ENCODE measurements at regions not wholly inside any gene's neighbourhood (a gene's known extent, or its start where the extent isn't known, plus 50 kb on each side); places are given as distances from the start of the nearest gene placed in this dataset.

DNA sequence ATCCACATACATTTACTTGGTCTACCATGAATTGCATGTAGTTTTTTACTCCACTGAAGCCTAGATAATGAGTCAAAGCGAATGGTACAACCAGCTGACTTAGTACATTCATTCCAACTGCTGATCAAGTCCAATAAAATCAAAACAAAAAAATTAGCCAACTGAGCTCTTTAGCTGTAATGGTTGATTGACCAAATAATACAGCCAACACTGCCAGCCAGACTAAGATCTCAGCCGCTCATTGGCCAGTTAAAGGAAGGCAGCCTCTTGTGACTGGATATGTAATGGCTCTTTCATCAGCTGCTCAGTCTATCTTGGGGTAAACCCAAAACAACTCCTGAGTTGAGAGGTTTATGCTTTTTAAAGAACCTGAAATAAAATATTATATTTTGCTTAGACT lies 204.3 kb upstream of the RSPO3 start:
- Mint-ChIP-seq H3K27ac (no peak overlapping the region), H3K4me1 (no peaks in the 10 kb centered on the region), H3K36me3 (no peaks in the 10 kb centered on the region), H3K9me3 (peaks cover 0 to 3% (median 0%) of the 10 kb centered on the region in 7 donors), H3K4me3 (no peak overlapping the region), H3K27me3 (no peaks in the 10 kb centered on the region)
- DNase-seq (no peak), ATAC-seq (ENCODE audit: low read depth in 2 of 2) (no peak)

DNA sequence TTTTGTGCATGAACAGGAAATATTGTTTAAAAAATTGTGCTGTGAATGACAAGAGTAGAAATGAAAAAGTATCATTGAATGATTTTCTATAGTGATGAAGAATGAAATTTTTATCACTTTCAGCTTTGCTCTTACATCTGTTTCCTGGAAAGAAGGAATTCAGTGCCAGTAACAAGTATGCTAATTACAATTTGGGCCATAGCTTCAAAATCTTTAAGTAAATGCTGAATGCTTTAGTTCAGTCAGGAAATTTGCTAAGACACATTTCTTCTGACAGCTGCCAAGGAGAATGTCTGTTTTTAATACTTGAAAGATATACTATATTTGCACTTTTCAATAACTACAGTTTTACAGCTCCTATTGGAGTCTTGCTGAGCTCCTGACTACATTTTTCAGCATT lies 203.7 kb upstream of the RSPO3 start:
- no peaks in the 10 kb centered on the region for H3K27me3 Mint-ChIP-seq
- no peaks in the 10 kb centered on the region for H3K4me1 Mint-ChIP-seq
- H3K36me3 Mint-ChIP-seq = no peaks in the 10 kb centered on the region
- no peak overlapping the region for H3K27ac Mint-ChIP-seq
- H3K4me3 Mint-ChIP-seq = no peak overlapping the region
- DNase-seq = no peak
- ATAC-seq (ENCODE audit: low read depth in 2 of 2) = no peak
- peaks cover 0 to 3% (median 0%) of the 10 kb centered on the region in 7 donors for H3K9me3 Mint-ChIP-seq

DNA sequence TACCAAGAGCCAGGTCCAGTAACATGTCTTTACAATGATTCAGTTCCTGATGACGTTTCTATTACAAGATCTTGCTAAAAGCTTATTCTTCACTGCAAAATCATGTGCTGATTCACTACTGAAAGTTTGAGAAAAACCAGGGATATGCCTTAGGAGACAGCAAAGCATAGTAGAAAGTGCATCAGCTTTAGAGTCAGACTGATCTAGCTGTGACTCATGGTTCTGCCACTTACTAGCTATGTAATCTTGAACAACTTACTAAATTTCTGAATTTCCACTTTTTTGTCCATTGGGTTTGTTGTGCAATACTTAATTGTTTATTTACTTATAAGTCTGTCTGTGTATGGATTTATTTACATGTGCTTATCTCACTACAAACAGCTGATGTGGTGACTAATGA lies 198.5 kb upstream of the RSPO3 start:
- ATAC-seq (ENCODE audit: low read depth in 2 of 2) = no peak
- H3K4me1 Mint-ChIP-seq = no peaks in the 10 kb centered on the region

DNA sequence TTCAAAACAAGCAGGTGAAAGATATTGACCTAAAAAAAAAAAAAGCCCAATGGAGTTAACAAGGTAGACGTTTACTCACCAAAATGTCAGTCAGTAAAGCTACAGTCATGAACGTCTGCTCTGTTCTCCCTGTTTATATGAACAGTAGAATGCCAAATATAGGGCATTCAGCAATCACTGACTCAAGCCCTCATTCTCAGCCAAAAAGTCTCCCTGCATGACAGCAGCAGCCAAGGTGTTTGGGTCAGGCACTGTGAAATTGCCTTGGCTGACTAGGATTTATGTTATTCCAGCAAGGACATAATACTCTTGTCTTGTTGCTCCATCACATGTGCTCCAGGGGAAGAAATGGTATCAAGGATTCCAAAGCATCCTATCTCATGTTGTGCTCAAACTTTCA lies 194.7 kb upstream of the RSPO3 start:
- Mint-ChIP-seq H3K27ac (no peak overlapping the region), H3K4me3 (no peak overlapping the region), H3K27me3 (peaks cover 0 to 8% (median 0%) of the 10 kb centered on the region in 3 donors), H3K9me3 (peaks cover 0 to 1% (median 0%) of the 10 kb centered on the region in 7 donors), H3K4me1 (no peaks in the 10 kb centered on the region), H3K36me3 (no peaks in the 10 kb centered on the region)
- DNase-seq (no peak), ATAC-seq (ENCODE audit: low read depth in 2 of 2) (no peak)

More for the DNA sequence above, 198.5 kb upstream of the RSPO3 start:
- Mint-ChIP-seq H3K4me3 (no peak overlapping the region), H3K27ac (no peak overlapping the region), H3K36me3 (no peaks in the 10 kb centered on the region), H3K27me3 (peaks cover 0 to 8% (median 0%) of the 10 kb centered on the region in 3 donors), H3K9me3 (peaks cover 0 to 1% (median 0%) of the 10 kb centered on the region in 7 donors)
- no peak for DNase-seq

DNA sequence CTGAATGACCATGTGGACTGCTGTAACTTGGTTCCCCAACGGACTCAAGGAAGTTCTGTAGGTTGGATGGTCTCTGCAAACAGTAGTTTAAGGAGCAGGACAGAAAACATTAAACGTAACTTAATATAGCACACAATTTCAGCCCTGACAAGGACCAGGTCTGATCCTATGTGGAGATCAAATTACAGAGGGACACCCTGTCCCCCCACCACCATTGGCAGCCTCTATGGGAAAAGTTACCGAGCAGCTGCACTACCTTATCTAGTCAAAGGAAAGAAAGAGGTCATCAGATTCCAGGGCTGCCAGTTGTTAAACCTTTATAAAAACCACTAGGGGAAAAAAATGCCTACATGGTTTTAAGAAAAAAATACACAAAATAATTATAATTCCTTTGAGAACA lies 191.5 kb upstream of the RSPO3 start:
- no peaks in the 10 kb centered on the region for H3K4me1 Mint-ChIP-seq
- peaks cover 0 to 1% (median 0%) of the 10 kb centered on the region in 7 donors for H3K9me3 Mint-ChIP-seq
- no peak overlapping the region for H3K27ac Mint-ChIP-seq
- H3K27me3 Mint-ChIP-seq = peaks cover 0 to 8% (median 0%) of the 10 kb centered on the region in 3 donors
- no peak overlapping the region for H3K4me3 Mint-ChIP-seq
- DNase-seq (no peak), ATAC-seq (ENCODE audit: low read depth in 2 of 2) (no peak)
- H3K36me3 Mint-ChIP-seq = no peaks in the 10 kb centered on the region

DNA sequence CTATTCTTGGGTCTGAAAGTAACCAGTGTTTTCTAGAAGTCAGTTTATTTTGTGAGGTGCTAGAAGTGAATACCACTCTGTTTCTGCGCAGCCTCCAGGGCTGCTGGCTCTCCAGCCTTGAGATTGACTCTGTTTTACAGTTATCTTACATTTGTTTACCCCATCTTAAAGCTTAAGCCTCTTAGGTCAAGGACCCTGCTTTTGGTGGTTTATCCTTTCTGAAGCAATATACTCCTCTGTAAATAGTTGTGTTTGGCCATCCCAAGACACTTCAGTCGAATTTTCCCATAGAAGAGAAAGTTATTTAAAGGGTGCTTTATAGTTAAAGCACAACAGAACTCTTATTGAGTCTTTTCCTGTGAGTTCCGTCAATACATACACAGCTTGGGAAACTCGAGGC lies 190.6 kb upstream of the RSPO3 start:
- peaks cover 0 to under 1% (median 0%) of the 10 kb centered on the region in 7 donors for H3K9me3 Mint-ChIP-seq
- no peak overlapping the region for H3K27ac Mint-ChIP-seq
- H3K4me1 Mint-ChIP-seq = no peaks in the 10 kb centered on the region
- H3K36me3 Mint-ChIP-seq = no peaks in the 10 kb centered on the region
- peaks cover 0 to 1% (median 0%) of the 10 kb centered on the region in 3 donors for H3K27me3 Mint-ChIP-seq
- DNase-seq (no peak), ATAC-seq (ENCODE audit: low read depth in 2 of 2) (no peak)
- H3K4me3 Mint-ChIP-seq = no peak overlapping the region

DNA sequence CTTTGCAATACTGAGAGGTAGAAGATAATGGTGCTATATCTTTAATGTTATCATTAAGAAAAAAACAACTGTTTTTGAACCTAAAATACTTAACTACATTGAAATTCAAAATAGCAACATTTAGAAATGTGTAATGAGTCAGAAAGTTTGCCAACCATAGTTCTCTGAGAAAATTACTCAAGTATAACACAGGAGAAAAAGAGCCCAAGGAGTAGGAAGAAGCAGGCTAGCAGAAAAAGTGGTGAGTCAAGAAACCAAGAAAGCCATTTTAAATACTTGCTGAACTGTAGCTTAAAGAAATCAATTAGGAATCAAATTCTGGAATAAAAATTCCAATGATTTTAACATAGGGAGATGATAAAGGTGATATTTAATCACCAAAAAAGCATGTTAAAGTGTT lies 181.0 kb upstream of the RSPO3 start:
- no peaks in the 10 kb centered on the region for H3K36me3 Mint-ChIP-seq
- no peak overlapping the region for H3K27ac Mint-ChIP-seq
- ATAC-seq (ENCODE audit: low read depth in 2 of 2) (no peak), DNase-seq (no peak)
- H3K4me1 Mint-ChIP-seq = no peaks in the 10 kb centered on the region
- H3K9me3 Mint-ChIP-seq = peaks cover 0 to 4% (median 0%) of the 10 kb centered on the region in 7 donors
- H3K4me3 Mint-ChIP-seq = no peak overlapping the region
- H3K27me3 Mint-ChIP-seq = no peaks in the 10 kb centered on the region

DNA sequence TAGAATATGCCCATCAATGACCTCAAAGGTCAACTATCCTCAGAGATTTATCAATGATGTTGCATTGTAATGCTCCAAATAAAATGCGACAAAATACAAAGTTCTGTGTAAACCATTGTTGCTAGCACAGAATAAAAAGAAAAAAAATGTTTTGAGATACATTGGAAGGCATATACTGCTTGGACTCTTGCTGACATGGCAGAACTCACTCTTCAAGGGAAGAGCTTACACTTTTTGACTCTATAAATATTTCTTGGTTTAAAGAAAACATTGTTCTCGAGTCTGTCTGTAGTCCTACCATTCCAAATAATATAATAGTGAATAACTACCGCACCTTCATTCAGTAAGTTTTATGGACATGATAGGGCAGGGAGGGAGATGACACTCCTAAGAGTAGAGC lies 178.7 kb upstream of the RSPO3 start:
- no peak for DNase-seq

DNA sequence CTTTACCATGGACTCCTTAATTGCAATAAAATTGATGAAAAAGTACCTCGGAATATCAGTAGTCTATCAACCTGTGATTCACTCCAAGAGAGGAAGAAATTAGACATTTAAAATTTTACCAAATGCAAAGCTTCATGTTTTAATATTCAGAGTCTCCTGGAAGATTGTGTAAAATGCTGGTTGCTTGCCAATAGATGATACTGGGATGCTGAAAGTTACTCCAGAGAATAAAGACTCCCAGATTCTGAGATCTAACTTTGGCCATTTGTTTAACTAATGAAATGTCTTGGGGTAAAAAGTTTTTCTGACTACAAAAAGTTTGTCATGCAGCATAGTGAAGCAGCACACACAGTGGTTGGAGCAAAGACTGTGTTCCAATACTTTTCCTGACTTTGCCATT lies 176.7 kb upstream of the RSPO3 start:
- Mint-ChIP-seq H3K4me1 (no peaks in the 10 kb centered on the region), H3K4me3 (no peak overlapping the region), H3K27ac (no peak overlapping the region), H3K27me3 (no peaks in the 10 kb centered on the region), H3K36me3 (no peaks in the 10 kb centered on the region), H3K9me3 (peaks cover 0 to 4% (median 0%) of the 10 kb centered on the region in 7 donors)
- DNase-seq (no peak), ATAC-seq (ENCODE audit: low read depth in 2 of 2) (no peak)

More for the DNA sequence above, 178.7 kb upstream of the RSPO3 start:
- Mint-ChIP-seq H3K27ac (no peak overlapping the region), H3K27me3 (no peaks in the 10 kb centered on the region), H3K4me1 (no peaks in the 10 kb centered on the region), H3K36me3 (no peaks in the 10 kb centered on the region), H3K4me3 (no peak overlapping the region), H3K9me3 (peaks cover 0 to 4% (median 0%) of the 10 kb centered on the region in 7 donors)
- no peak for ATAC-seq (ENCODE audit: low read depth in 2 of 2)

DNA sequence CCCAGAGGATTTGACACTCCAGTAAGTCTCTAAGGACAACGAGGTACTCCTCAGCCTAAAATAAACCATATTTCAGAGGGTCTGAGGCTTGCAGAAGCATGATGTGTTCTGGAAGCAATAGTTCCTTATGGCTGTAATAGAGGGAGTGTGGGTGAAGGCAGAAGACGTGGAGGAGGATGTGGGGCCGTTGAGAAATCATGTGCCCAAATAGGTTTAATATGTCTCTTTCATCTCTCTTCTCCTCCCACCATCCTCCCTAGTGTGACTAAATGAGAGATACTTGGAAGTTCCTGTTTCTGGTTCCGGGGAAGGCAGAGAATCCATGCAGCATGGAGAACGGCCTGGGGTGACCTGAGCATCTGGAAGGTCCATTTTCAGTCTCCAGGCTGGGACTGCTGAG lies 174.0 kb upstream of the RSPO3 start:
- ATAC-seq (ENCODE audit: low read depth in 2 of 2) = no peak
- Mint-ChIP-seq H3K4me3 (no peak overlapping the region), H3K27ac (no peak overlapping the region), H3K4me1 (no peaks in the 10 kb centered on the region), H3K9me3 (peaks cover 0 to 4% (median 0%) of the 10 kb centered on the region in 7 donors), H3K36me3 (no peaks in the 10 kb centered on the region), H3K27me3 (no peaks in the 10 kb centered on the region)
- no peak for DNase-seq

DNA sequence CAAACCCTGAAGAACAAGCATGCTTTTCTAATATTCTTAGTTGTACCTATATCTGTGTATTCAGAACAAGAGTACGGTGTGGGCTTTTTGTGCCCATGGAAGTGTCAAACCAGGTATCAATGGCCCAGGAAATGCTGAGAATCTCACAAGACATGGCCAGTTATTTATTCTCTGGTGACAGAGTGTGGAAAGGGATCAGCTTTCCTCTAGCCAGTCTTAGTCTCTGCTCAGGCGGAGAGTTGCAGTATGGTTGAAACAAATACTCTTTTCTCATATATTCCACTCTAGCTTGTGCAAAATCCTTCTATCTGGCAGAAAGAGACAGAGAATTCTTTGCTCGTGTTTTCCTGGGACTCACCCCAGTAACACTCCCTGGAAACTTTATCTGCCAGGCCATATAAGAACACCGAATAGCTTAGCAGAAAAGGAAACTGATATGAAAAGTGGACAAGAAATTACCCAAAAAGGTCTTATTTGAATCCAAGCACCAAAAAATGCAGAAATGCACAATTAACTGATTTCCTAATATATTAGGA lies 173.3 kb upstream of the RSPO3 start:
- Mint-ChIP-seq H3K4me1 (no peaks in the 10 kb centered on the region), H3K4me3 (no peak overlapping the region), H3K36me3 (no peaks in the 10 kb centered on the region), H3K27ac (no peak overlapping the region), H3K9me3 (peaks cover 0 to 4% (median 0%) of the 10 kb centered on the region in 7 donors), H3K27me3 (no peaks in the 10 kb centered on the region)
- no peak for DNase-seq
- ATAC-seq (ENCODE audit: low read depth in 2 of 2) = no peak

DNA sequence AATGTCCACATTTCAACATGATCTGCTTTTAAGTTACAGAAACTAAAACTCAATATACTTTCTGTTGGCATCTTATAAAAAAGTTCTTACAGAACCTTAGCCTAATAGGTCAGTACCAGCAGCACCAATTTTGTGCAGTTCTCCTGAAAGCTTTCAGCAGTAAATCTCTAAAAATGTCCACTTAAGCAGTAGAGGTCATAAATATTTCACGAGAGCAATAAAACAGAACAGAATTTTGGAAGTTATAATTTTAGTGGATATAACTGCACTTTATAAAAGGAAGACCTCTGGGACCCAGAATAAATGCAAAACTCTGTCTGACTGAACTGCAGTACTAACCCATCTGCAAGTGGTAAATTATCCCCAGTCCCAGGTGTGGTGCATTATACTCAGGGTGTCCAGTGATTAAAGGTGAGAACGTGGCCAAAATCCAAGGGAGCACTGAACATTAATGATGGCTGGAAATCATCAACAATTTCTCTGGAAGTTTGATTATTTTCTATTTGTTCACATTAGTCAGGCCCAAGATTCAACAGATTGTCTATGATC lies 172.6 kb upstream of the RSPO3 start:
- ATAC-seq (ENCODE audit: low read depth in 2 of 2) = no peak
- no peak for DNase-seq
- Mint-ChIP-seq H3K9me3 (peaks cover 0 to 4% (median 0%) of the 10 kb centered on the region in 7 donors), H3K4me1 (no peaks in the 10 kb centered on the region), H3K36me3 (no peaks in the 10 kb centered on the region), H3K27me3 (no peaks in the 10 kb centered on the region), H3K27ac (no peak overlapping the region), H3K4me3 (no peak overlapping the region)

DNA sequence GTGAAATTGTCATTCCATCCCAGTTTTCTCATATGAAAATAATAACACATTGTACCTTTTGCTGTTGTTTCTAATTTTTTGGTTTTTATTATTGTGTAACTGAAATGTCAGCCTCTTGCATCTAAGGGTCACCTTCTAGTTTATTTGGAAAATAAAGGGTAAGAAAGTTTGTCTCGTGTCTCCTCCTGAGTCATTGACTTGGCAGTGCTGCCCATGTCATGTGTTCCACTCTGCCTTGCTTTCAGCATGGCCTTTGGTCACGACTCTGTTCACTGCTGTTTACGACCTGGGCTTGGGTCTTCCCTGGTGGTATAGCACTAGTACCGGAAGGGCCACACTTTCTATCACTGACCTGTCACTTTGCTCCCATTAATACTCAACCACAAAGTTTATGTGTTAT lies 171.4 kb upstream of the RSPO3 start:
- no peak for ATAC-seq (ENCODE audit: low read depth in 2 of 2)
- Mint-ChIP-seq H3K27me3 (no peaks in the 10 kb centered on the region), H3K4me1 (no peaks in the 10 kb centered on the region), H3K27ac (no peak overlapping the region), H3K36me3 (no peaks in the 10 kb centered on the region), H3K9me3 (peaks cover 0 to 2% (median 0%) of the 10 kb centered on the region in 7 donors), H3K4me3 (no peak overlapping the region)
- no peak for DNase-seq

DNA sequence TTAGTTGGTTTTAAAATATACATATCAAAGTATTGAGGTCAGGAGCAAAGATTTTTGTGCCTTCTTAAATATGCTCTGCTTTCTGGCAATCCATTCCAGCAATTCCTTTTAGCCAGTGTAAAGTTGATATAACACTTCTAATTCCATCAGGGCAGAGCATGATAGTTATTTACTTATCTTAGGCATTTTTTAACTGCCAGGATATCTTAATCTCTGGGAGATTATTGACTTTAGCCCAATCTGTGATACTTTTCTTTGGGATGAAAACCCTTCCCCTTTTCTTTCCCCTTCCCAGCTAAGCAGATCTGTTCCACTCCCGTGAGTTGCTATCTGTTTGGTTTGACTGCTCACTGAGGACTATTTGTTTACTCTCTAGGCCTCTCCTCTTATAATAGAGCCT lies 168.7 kb upstream of the RSPO3 start:
- H3K27me3 Mint-ChIP-seq = peaks cover 0 to 4% (median 0%) of the 10 kb centered on the region in 3 donors
- no peaks in the 10 kb centered on the region for H3K9me3 Mint-ChIP-seq
- H3K36me3 Mint-ChIP-seq = no peaks in the 10 kb centered on the region

DNA sequence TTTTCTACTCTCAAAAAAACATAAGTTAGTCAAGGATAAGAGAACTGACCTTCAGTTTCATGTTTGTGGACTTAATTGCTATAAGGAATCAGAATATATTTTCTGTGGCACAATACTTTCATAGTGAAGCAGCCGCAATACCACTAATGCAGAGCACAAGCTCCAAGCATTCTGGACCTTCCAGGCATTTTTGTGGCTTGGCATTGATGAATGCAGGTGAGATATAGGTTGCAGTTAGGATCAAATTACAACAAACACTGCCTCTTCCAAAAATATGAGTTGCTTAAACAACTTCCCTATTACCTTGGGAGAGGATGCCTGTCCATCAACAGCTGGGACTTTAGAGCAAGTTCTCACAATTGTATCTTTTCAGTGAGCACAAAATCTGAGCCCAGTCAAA lies 162.8 kb upstream of the RSPO3 start:
- ATAC-seq (ENCODE audit: low read depth in 2 of 2) = no peak
- no peak for DNase-seq
- Mint-ChIP-seq H3K27me3 (peaks cover 0 to 4% (median 0%) of the 10 kb centered on the region in 3 donors), H3K36me3 (no peaks in the 10 kb centered on the region), H3K4me3 (no peak overlapping the region), H3K27ac (no peak overlapping the region), H3K9me3 (peaks cover 0 to 6% (median 2%) of the 10 kb centered on the region in 7 donors), H3K4me1 (no peaks in the 10 kb centered on the region)

More for the DNA sequence above, 168.7 kb upstream of the RSPO3 start:
- no peaks in the 10 kb centered on the region for H3K4me1 Mint-ChIP-seq
- DNase-seq (no peak), ATAC-seq (ENCODE audit: low read depth in 2 of 2) (no peak)
- no peak overlapping the region for H3K27ac Mint-ChIP-seq
- no peak overlapping the region for H3K4me3 Mint-ChIP-seq
